ENCODE measurements at regions not wholly inside any gene's neighbourhood (a gene's known extent, or its start where the extent isn't known, plus 50 kb on each side); places are given as distances from the start of the nearest gene placed in this dataset.

DNA sequence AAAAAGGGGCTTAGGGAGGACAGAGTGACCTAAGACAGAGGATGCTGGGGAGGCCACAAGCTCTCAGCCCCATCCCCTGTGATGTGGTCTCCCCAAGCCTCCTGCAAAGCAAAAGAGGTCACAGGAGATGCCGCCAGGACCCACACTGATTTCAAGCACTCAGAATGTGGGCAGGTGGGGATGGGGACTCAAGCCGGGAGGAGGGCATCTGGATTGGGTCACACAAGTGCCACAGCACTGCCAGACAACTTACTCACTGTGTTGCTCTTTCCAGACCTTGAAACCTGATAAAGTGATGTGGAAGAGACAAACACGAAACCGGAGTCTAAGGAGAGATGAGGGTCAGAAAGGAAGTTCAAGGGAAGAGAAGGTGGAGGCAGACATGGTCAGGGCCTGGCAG lies 95.7 kb downstream of the TTC32 start:
- no peak overlapping the region for H3K4me3 ChIP-seq (ENCODE audit: low read depth, low read length)
- DNase-seq (ENCODE audit: low read depth), result no peak
- no peak for TF ChIP-seq CTCF (IDR thresholded peaks at IDR 0.05; ENCODE audit: insufficient read depth, low read length)

DNA sequence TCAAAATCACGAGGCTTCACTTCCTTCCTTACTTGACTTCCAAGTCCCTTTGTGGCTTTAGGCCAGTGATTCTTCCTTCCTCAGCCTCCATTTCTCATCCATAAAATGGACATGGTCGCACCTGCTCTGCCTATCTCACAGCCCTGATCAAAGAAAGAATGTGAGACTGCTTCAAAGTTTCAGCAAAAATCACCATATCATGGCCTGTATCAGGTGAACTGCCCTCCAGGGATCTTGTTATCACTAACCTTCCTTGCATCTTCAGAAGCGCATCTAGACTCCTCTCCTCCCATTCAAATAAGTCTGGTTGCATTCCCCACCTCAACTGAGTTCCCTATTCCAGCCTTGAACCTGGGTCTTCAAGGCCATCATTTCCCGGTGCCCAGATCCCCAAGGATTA lies 96.5 kb downstream of the TTC32 start:
- no peak overlapping the region for H3K4me3 ChIP-seq (ENCODE audit: low read depth, low read length)
- DNase-seq (ENCODE audit: low read depth), result no peak
- TF ChIP-seq CTCF (IDR thresholded peaks at IDR 0.05; ENCODE audit: insufficient read depth, low read length), result no peak

- TF ChIP-seq CTCF (IDR thresholded peaks at IDR 0.05; ENCODE audit: insufficient read depth, low read length), result no peak
Measured at GRCh38 chr2:19804639-19805260, 97.0 kb downstream of the TTC32 start.

GRCh38 chr2:19802086-19802841 lies 99.5 kb downstream of the TTC32 start:
- no peak overlapping the region for H3K4me3 ChIP-seq (ENCODE audit: low read depth, low read length)
- TF ChIP-seq CTCF (IDR thresholded peaks at IDR 0.05; ENCODE audit: insufficient read depth, low read length), result no peak

More at GRCh38 chr2:19804639-19805260, 97.0 kb downstream of the TTC32 start:
- DNase-seq (ENCODE audit: low read depth), result no peak
- H3K4me3 ChIP-seq (ENCODE audit: low read depth, low read length), result no peak overlapping the region

DNA sequence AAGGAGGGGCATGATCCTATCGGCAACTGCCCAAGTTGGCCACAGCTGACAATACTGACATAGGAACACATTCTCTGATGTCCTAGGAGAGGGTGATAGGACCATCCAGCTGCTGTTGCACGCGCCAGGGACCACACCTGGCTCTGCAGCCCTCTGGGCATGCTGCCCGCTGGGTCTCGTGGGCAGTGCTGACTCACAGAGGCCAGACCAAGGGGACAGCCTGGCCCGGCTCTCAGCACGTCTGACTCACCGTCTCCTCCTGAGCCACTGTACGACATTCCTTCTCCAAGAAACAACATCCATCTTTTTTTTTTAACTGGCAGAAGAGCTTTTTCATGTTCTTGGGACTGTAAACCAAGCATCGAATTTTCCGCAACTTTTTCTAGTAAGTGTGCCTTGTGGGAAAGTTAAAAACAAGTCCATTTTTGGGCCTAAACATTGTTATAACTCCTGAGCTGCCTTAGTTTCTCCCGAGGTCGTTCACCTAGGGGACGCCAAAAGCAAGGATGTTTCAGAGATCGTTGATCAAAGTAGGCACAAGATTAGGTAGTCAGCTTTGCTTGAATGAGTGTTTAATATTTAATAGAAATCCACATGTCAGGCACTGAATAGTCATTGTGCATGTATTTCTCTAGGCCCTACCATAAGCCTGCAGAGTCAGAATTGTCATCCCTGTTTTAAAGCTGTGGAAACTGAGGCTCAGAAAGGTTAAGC lies 100.3 kb downstream of the TTC32 start:
- TF ChIP-seq CTCF (IDR thresholded peaks at IDR 0.05; ENCODE audit: insufficient read depth, low read length), result no peak
- H3K4me3 ChIP-seq (ENCODE audit: low read depth, low read length), result no peak overlapping the region
- DNase-seq (ENCODE audit: low read depth), result peak; percentile 97

More at GRCh38 chr2:19802086-19802841, 99.5 kb downstream of the TTC32 start:
- peak; percentile 51 for DNase-seq (ENCODE audit: low read depth)

DNA sequence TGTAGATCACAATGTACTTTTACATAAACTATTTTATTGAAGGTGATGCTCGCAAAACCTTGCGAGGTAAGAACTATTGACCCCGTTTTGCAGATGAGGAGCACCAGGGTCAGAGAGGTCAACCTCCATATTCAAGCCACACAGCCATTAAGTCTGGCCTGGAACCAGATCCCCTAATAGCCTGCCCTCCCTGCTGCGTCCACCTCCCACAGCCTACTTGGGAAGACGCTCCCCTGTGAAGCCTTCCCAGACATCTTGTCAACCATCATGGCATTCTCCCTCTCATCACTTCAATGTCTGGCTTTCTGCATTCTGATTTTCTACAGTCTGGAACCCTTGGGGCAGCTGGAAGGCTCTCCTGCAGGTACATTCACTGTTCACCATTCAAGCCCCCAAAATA lies 101.0 kb downstream of the TTC32 start:
- no peak for DNase-seq (ENCODE audit: low read depth)
- no peak for TF ChIP-seq CTCF (IDR thresholded peaks at IDR 0.05; ENCODE audit: insufficient read depth, low read length)
- no peak overlapping the region for H3K4me3 ChIP-seq (ENCODE audit: low read depth, low read length)

All from fibroblast of the aortic adventitia (primary cell).